Adrenal gland (tissue), 5 donors: ENCODE measurements at regions not wholly inside any gene's neighbourhood (a gene's known extent, or its start where the extent isn't known, plus 50 kb on each side); places are given as distances from the start of the nearest gene placed in this dataset.

Experiments
- CTCF ChIP-seq, 6 experiments: fragments of 450-650 bp in 4 of 6; fragments of 200-600 bp in 2 of 6; sonication (generic) in 1 of 6; IDR thresholded peaks; 1 replicate in 5 of 6; 2 replicates in 1 of 6; pipeline versions ENCODE4 v1.5.1 to v1.8.0; 2016 to 2021; ENCODE audit warnings: antibody characterized with exemption in 6 of 6, mild to moderate bottlenecking in 2 of 6, moderate library complexity in 1 of 6
- POLR2A ChIP-seq, 2 donors: fragments of 450-650 bp; IDR thresholded peaks; one replicate each; pipeline ENCODE4 v1.6.1; 2017; ENCODE audit warnings: antibody characterized with exemption in 2 of 2, mild to moderate bottlenecking in 2 of 2, moderate library complexity in 1 of 2
- donor health status: DM: no; HTN: no; CAD: no.

GRCh38 chr22:23478175-23478574, 101.9 kb downstream of the IGLL1 start:
- no peak for TF ChIP-seq CTCF (IDR thresholded peaks at IDR 0.05)
- no peak for TF ChIP-seq POLR2A (IDR thresholded peaks at IDR 0.05)
